ENCODE measurements at regions not wholly inside any gene's neighbourhood (a gene's known extent, or its start where the extent isn't known, plus 50 kb on each side); places are given as distances from the start of the nearest gene placed in this dataset.

GRCh38 chr14:104322531-104323366, 184.4 kb downstream of the KIF26A start:
- TF ChIP-seq POLR2A (IDR thresholded peaks at IDR 0.05; ENCODE audit: low read length) (no peak), GATA1 (IDR thresholded peaks at IDR 0.05; ENCODE audit: low read depth, low read length) (no peak)

Data from erythroblast (primary cell).